Activated T-cell treated with anti-CD3 and anti-CD28 coated beads, Interleukin-2, amount 50 U/mL, for 4 hours (primary cell): ENCODE measurements at regions not wholly inside any gene's neighbourhood (a gene's known extent, or its start where the extent isn't known, plus 50 kb on each side); places are given as distances from the start of the nearest gene placed in this dataset.

Experiments used
- ATAC-seq, 2 donors: fragments of 200-7000 bp; cut with Tn5 transposase; one replicate each; pipeline ENCODE4 v1.10.0; 2021
- DNase-seq: peaks from one replicate; pipeline ENCODE4 v3.0.0-alpha.2; 2020
- H3K27me3 Mint-ChIP-seq: one replicate; pipeline ENCODE4 v1.8.0; 2021; ENCODE audit warnings: low read depth, mixed read lengths
- H3K36me3 Mint-ChIP-seq: one replicate; pipeline ENCODE4 v1.8.0; 2022; ENCODE audit warnings: mixed read lengths; ENCODE audit not compliant: insufficient read depth
- H3K4me1 Mint-ChIP-seq: one replicate; pipeline ENCODE4 v1.8.0; 2021; ENCODE audit warnings: low read depth, mixed read lengths
- H3K4me3 Mint-ChIP-seq: one replicate; pipeline ENCODE4 v1.8.0; 2021; ENCODE audit warnings: mild to moderate bottlenecking, moderate library complexity, mixed read lengths
- H3K9me3 Mint-ChIP-seq: one replicate; pipeline ENCODE4 v1.8.0; 2021; ENCODE audit warnings: mixed read lengths

DNA sequence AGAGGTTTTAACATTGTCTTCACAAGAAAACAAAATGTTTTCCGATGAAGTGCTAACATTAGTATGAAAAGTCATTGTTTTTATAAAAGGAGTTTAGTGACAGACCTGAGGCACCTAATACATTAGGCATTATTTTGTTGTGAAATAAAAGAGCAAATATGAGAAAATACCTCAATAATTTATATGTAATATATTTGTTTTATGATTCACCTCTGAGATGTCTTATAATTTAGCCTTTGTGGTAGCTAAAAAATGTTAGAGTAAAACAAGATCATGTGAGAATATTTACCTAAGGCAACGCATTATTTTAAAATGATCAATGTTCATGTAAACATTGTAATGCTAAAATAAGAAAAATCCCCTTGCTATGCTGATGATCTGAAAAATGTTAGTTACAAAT is 100.9 kb upstream of the WDFY3 start:
- ATAC-seq (no peak), DNase-seq (no peak)
- no peaks in the 10 kb centered on the region for H3K4me1 Mint-ChIP-seq
- H3K9me3 Mint-ChIP-seq: no peaks in the 10 kb centered on the region
- H3K4me3 Mint-ChIP-seq: no peak overlapping the region
- peaks cover 2% of the 10 kb centered on the region for H3K27me3 Mint-ChIP-seq
- no peaks in the 10 kb centered on the region for H3K36me3 Mint-ChIP-seq

DNA sequence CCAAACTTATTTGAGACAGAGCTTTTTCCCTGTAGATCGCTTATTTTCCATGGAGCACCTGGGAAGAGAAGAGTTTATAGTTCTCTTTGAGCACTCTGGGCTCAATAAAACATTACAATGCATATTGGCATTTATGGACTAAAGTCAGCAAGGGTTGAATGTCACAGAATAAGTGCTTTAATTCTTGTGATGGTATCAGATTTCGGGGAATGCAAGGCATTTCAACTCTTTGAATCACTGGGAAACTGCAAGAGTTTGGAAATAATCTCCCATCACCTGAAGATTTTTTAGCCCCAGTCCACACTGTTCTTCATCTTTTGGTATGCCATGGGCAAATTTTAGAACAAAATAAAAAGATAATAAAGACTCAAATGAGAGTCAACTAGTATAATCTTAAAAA is 111.5 kb upstream of the WDFY3 start:
- no peaks in the 10 kb centered on the region for H3K4me1 Mint-ChIP-seq
- ATAC-seq: no peak
- no peaks in the 10 kb centered on the region for H3K27me3 Mint-ChIP-seq
- H3K9me3 Mint-ChIP-seq: peaks cover 3% of the 10 kb centered on the region
- DNase-seq: no peak
- H3K4me3 Mint-ChIP-seq: no peak overlapping the region
- no peaks in the 10 kb centered on the region for H3K36me3 Mint-ChIP-seq

DNA sequence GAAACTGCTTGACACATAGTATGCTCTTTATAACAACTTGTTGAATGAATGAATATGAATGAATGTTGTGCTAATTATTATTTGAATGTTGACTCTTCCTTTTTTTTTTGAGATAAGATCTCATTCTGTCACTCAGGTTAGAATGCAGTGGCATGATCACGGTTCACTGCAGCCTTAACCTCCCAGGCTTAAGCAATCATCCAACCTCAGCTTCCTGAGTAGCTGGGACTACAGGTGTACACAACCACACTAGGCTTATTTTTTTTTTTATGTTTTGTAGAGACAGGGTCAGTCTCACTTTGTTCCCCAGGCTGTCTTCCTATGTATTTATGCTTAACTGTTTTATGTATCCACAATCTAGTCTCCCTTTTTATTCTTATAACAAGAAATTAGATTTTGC is 114.7 kb upstream of the WDFY3 start:
- ATAC-seq (no peak), DNase-seq (no peak)
- H3K4me1 Mint-ChIP-seq: no peaks in the 10 kb centered on the region
- peaks cover 3% of the 10 kb centered on the region for H3K9me3 Mint-ChIP-seq
- H3K27me3 Mint-ChIP-seq: peaks cover 2% of the 10 kb centered on the region
- H3K4me3 Mint-ChIP-seq: no peak overlapping the region
- no peaks in the 10 kb centered on the region for H3K36me3 Mint-ChIP-seq

DNA sequence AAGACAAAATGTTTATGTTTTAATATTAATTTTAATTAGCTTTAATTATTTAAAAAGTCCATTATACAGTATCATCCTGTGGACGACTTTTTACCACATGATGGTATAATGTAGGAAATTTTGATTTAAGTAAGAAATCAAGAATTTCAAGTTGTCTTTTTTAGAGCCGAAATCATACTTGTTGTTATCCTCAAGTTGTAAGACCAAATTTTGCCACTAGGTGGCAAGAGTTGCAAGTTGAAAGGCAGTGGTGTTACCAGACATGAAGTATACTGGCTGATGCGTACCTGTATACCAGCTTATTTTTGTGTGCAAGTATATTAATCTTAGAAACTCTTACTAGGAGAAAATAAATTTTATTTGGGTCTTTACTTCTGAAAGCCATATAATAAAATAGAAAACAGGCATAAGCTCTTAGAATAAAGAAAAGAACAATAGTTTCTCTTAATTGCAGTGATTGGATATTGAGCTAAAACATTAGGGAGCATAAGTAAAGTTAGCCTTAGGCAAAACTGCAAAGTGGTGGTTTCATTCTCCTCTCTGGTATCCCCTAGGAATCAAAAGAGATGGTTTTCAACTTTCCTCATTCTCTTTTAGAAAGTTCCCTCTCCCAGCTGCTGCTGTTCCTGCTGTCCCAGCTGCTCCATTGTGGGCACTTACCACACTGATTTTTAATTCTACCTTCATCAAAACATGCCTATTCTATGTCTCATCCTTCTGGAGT is 118.0 kb upstream of the WDFY3 start:
- Mint-ChIP-seq H3K27me3 (peaks cover 2% of the 10 kb centered on the region), H3K4me3 (no peak overlapping the region), H3K4me1 (no peaks in the 10 kb centered on the region), H3K36me3 (no peaks in the 10 kb centered on the region), H3K9me3 (peaks cover 8% of the 10 kb centered on the region)
- ATAC-seq: no peak
- no peak for DNase-seq

DNA sequence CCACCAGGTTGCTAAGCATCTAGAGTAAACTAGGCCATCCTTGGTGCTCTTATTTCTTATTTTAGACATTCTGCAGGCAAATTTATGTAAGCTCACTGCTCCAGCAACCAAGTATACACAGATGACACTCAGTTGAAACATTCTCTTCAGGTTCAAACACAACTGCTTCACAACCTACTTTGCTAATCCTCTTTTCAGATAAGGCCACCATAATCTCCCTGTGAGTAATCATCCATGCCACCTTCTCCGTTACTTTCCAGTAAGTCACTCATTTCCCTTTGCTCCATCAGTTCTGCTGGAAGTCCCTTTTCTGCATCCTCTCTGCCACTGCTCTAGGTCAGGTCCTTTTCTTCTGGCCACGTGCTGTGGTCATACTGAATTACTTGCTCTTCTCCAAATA is 120.2 kb upstream of the WDFY3 start:
- ATAC-seq (no peak), DNase-seq (no peak)
- Mint-ChIP-seq H3K36me3 (no peaks in the 10 kb centered on the region), H3K4me1 (no peaks in the 10 kb centered on the region), H3K9me3 (peaks cover 5% of the 10 kb centered on the region), H3K4me3 (no peak overlapping the region), H3K27me3 (peaks cover 2% of the 10 kb centered on the region)

DNA sequence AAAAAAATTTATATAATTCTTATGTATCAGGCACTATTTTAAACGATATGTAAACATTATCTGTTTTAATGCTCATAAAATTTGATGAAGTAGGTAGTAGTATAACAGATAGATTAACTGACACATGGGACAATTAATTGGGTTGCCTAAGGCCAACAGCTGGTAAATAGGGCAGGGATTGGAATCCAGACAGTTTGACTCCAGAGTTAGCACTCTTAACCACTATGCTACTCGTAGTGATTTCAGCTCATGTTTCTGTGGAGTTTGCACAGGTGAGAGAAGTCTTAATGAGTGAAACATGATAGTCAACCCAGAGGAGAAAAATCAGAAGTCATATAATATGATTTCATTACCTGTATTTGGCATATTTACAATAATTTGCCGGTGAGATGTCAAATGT is 126.0 kb upstream of the WDFY3 start:
- Mint-ChIP-seq H3K36me3 (no peaks in the 10 kb centered on the region), H3K4me3 (no peak overlapping the region), H3K9me3 (peaks cover 6% of the 10 kb centered on the region), H3K4me1 (no peaks in the 10 kb centered on the region), H3K27me3 (no peaks in the 10 kb centered on the region)
- DNase-seq (no peak), ATAC-seq (no peak)

DNA sequence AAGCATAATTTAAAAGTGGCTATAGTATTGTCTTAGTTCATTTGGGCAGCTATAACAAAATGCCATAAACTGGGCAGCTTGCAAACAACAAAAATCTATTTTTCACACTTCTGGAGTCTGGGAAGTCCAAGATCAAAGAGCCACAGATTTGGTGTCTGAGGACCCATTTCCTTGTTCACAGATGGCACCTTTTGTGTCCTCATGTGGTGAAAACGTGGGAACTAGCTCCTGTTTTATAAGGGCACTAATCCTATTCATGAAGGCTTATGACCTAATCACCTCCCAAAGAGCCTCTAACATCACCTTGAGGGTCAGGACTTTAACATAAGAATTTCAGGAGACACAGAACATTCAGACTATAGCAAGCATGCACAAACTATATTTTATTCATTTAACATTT is 126.5 kb upstream of the WDFY3 start:
- no peak for ATAC-seq
- no peaks in the 10 kb centered on the region for H3K4me1 Mint-ChIP-seq
- H3K4me3 Mint-ChIP-seq: no peak overlapping the region
- no peaks in the 10 kb centered on the region for H3K27me3 Mint-ChIP-seq
- no peaks in the 10 kb centered on the region for H3K36me3 Mint-ChIP-seq
- DNase-seq: no peak
- peaks cover 10% of the 10 kb centered on the region for H3K9me3 Mint-ChIP-seq

DNA sequence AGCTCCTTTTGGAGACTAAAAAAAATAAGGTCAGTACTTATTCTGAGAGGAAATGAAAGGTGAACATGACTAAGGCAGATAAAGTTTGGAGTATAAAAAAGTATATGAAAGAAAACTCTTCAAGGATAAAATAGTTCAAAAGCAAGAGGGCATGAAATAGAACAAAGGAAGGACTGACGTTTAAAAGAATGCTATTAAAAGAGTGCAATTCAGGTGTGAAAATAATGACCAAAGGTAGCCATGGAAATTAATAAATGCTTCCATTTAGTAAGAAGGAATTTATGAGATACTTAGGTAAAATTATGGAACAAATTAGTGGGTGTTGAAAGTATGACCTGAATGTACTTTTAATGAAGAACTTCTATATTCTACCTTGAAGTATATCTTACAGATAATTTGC is 128.2 kb upstream of the WDFY3 start:
- Mint-ChIP-seq H3K4me3 (no peak overlapping the region), H3K36me3 (no peaks in the 10 kb centered on the region), H3K27me3 (no peaks in the 10 kb centered on the region), H3K9me3 (peaks cover 12% of the 10 kb centered on the region), H3K4me1 (no peaks in the 10 kb centered on the region)
- ATAC-seq: no peak
- no peak for DNase-seq

DNA sequence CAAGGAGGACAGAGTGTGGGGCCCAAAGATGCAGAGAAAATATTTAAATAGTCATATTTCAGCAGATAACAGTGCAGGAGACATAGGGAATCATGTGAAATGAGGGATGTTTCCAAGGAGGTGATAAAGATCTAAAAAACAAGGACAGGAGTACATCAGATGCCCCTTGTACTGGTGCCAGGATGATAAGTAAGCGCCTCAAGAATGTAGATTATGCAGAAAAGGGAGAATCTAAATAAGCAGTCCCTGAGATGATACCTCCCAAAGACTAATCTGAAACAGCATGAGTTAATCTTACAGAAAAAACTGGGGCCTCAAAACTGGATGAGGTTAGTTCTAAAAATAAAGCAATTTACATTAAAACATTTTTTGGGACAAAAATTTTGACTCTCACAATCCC is 136.1 kb upstream of the WDFY3 start:
- Mint-ChIP-seq H3K9me3 (peaks cover 11% of the 10 kb centered on the region), H3K36me3 (no peaks in the 10 kb centered on the region), H3K4me1 (no peaks in the 10 kb centered on the region), H3K4me3 (no peak overlapping the region), H3K27me3 (no peaks in the 10 kb centered on the region)
- no peak for ATAC-seq
- no peak for DNase-seq

DNA sequence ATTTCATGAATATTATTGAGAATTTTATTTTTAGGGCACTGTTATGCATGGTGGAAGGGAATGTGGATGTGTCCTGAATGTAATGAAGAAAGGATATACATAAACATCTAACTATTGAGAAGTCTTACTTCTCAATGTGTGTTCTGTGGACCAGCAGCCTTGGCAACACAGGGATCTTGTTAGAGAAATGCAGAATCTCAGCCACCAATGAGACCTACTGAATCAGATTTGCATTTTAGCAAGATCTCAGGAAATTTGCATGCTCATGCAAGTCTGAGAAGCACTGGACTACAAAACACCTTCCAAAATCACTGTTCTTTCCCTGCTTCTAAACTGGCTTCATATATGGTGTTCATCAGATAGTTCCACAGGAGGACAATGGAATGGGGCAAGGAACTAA is 139.7 kb upstream of the WDFY3 start:
- no peak overlapping the region for H3K4me3 Mint-ChIP-seq
- H3K27me3 Mint-ChIP-seq: no peaks in the 10 kb centered on the region
- ATAC-seq (no peak), DNase-seq (no peak)
- H3K9me3 Mint-ChIP-seq: no peaks in the 10 kb centered on the region
- no peaks in the 10 kb centered on the region for H3K4me1 Mint-ChIP-seq
- H3K36me3 Mint-ChIP-seq: no peaks in the 10 kb centered on the region

DNA sequence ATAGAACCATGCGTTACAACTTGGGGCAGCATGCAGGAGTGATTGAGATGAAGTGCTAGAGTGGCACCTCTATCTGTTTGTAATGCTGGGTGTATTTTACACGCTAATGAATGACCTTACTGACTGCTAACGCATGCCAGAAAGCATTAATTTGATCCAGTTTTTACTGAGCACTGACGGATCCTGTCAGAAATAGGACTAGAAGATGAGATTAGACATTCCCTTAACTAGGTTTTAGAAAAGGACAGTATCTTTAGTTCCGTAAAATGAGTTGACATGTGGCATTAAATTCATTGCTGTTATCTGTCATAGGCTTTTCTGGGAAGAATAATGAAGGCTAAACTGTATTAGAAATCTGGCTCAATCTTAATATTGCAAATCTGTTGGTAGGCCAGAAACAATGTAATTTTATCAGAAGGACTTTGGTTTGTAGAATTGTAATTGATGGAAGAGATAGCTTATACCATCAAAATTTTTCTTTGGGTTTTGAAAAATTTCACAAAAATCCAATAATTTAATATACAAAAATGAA is 140.4 kb upstream of the WDFY3 start:
- Mint-ChIP-seq H3K4me1 (no peaks in the 10 kb centered on the region), H3K36me3 (no peaks in the 10 kb centered on the region), H3K4me3 (no peak overlapping the region), H3K9me3 (no peaks in the 10 kb centered on the region), H3K27me3 (no peaks in the 10 kb centered on the region)
- ATAC-seq (no peak), DNase-seq (no peak)

DNA sequence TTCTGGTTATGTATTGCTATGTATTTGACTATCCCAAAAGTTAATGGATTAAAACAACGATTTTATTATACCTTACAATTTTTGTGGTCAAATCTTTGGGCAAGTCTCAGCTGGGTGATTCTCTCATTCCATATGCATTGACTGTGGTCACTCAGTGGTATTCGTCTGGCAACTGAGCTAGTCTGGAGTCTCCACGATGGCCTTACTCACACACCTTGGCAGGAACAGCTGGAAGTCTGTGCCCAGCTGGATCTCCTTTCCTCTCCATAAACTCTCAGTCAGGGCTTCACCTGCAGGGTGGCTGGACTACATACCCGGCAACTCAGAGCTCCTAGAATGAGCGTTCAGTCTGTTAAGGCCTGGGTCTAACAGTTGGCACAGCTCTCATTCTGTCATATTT is 141.1 kb upstream of the WDFY3 start:
- Mint-ChIP-seq H3K4me1 (no peaks in the 10 kb centered on the region), H3K4me3 (no peak overlapping the region), H3K27me3 (no peaks in the 10 kb centered on the region), H3K36me3 (no peaks in the 10 kb centered on the region), H3K9me3 (peaks cover 4% of the 10 kb centered on the region)
- ATAC-seq: no peak
- DNase-seq: no peak

DNA sequence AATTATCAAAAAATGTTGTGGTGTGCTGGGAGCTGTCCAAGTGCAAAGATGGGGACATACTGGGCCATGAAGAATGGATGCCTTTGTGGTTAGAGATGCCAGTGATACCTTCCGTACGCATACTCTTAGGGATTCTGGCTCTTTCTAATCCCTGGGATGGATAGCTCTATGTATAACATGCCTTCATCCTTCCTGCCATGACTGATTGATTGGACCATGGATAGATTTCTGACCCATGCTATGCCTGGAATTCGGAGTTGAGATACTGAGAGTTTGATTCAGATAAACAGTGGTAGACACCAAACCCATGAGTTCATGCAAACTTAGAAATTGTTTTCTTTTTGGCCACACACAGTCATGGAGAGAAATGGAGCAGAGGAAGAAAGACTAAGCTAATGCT is 147.2 kb upstream of the WDFY3 start:
- DNase-seq: no peak
- Mint-ChIP-seq H3K36me3 (no peaks in the 10 kb centered on the region), H3K27me3 (no peaks in the 10 kb centered on the region)

DNA sequence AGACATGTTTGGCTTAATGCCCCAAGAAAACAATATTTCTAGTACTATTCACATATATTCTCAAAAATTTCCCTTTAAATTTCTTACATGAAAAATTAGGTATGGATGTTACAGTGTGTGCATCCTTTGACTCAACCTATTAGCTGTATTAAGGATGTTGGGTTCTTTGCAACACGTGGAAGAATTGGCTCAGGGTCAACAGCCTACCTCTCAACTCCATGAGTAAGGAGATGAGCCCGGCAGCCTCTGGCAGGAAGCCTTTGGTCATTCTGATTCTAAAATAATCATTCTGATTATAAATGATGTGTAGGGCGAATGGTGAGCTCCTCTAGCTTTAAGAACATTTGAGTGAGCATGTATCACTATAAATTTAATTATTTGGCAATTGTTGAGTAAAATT is 148.0 kb upstream of the WDFY3 start:
- no peaks in the 10 kb centered on the region for H3K27me3 Mint-ChIP-seq
- H3K9me3 Mint-ChIP-seq: peaks cover 10% of the 10 kb centered on the region
- H3K4me3 Mint-ChIP-seq: no peak overlapping the region
- H3K36me3 Mint-ChIP-seq: no peaks in the 10 kb centered on the region
- no peak for DNase-seq
- no peaks in the 10 kb centered on the region for H3K4me1 Mint-ChIP-seq
- no peak for ATAC-seq

More for the DNA sequence above, 147.2 kb upstream of the WDFY3 start:
- no peak for ATAC-seq
- Mint-ChIP-seq H3K4me1 (no peaks in the 10 kb centered on the region), H3K9me3 (peaks cover 10% of the 10 kb centered on the region), H3K4me3 (no peak overlapping the region)

DNA sequence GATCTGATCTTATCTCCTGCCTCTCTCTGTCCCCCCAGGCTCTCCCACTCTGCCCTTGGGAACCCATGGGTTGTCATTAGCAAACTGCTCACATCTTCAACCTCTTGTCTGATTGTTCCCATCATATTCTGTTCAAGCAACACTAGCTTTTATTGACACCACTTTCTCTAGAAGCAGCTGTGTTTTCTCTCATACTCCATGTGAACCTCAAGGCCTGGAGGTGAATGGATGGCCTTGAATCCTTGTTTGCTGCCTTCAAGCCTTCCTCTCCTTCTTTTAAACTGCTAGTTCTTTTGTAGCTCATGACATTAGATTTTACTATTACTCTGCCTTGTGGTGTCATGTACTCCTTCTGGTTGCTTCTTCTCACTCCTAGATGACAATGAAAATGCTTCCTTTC is 149.5 kb upstream of the WDFY3 start:
- Mint-ChIP-seq H3K4me1 (no peaks in the 10 kb centered on the region), H3K27me3 (no peaks in the 10 kb centered on the region), H3K36me3 (no peaks in the 10 kb centered on the region), H3K4me3 (no peak overlapping the region), H3K9me3 (peaks cover 10% of the 10 kb centered on the region)
- ATAC-seq: no peak
- DNase-seq: no peak
